ENCODE measurements at regions not wholly inside any gene's neighbourhood (a gene's known extent, or its start where the extent isn't known, plus 50 kb on each side); places are given as distances from the start of the nearest gene placed in this dataset.

DNA sequence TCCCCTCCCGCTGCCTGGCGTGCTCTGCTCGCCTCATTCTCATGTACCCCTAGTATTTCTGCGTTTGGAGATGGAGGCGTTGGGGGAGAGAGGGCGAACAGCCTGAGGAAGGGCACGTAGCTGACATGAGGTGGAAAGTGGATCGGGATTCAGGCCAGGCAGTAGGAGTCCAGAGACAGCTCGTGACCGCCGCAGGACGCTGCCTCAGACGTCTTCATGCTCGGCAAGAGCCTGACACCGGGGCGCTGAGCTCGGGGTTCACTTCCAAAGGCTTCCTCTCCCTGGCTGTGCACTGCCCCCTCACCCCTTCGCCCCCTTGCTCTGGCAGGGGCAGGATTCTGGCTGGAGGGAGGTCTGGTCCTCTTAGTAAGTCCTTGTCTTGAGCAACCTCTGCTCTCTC is 374.4 kb upstream of the MKI67 start (continued):
- TF ChIP-seq, protein P1, sequence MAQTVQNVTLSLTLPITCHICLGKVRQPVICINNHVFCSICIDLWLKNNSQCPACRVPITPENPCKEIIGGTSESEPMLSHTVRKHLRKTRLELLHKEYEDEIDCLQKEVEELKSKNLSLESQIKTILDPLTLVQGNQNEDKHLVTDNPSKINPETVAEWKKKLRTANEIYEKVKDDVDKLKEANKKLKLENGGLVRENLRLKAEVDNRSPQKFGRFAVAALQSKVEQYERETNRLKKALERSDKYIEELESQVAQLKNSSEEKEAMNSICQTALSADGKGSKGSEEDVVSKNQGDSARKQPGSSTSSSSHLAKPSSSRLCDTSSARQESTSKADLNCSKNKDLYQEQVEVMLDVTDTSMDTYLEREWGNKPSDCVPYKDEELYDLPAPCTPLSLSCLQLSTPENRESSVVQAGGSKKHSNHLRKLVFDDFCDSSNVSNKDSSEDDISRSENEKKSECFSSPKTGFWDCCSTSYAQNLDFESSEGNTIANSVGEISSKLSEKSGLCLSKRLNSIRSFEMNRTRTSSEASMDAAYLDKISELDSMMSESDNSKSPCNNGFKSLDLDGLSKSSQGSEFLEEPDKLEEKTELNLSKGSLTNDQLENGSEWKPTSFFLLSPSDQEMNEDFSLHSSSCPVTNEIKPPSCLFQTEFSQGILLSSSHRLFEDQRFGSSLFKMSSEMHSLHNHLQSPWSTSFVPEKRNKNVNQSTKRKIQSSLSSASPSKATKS (CRISPR knock-in tag; IDR thresholded peaks at IDR 0.05): no peak
- TF ChIP-seq PRPF4 (IDR thresholded peaks at IDR 0.05; ENCODE audit: insufficient read depth, low read depth, low read length, poor library complexity, severe bottlenecking): no peak
- TF ChIP-seq ZBTB7A (IDR thresholded peaks at IDR 0.05; ENCODE audit: borderline replicate concordance, control insufficient read depth, low read depth, low read length): no peak
- TF ChIP-seq SNRNP70 (optimal IDR thresholded peaks at IDR 0.05; ENCODE audit: low read depth, low read length): no peak
- no peak for TF ChIP-seq RBM25 (IDR thresholded peaks at IDR 0.05; ENCODE audit: low read depth, low read length, severe bottlenecking)

- H3K4me1 ChIP-seq (replicated peaks in 1 of 2; ENCODE audit: control insufficient read depth in 2 of 2, insufficient read depth in 2 of 2, low read length in 2 of 2): peaks cover 0 to 6% of the 10 kb centered on the region in 2 experiments; a peak in 2 of 5 replicates
- H3K9ac ChIP-seq (ENCODE audit: insufficient read depth in 1 of 2, low read depth in 2 of 2, low read length in 2 of 2): no peak overlapping the region
- no peak overlapping the region for H3K27ac ChIP-seq (ENCODE audit: extremely low read depth, low read depth, low read length)
- in situ Hi-C loops (cut with MboI): no loop called here
- H2AFZ ChIP-seq (ENCODE audit: low read depth, low read length): no peak overlapping the region
- no peak overlapping the region for H3K4me2 ChIP-seq (ENCODE audit: insufficient read depth, low read length)
- H3K27me3 ChIP-seq (ENCODE audit: control insufficient read depth in 2 of 2, insufficient read depth in 2 of 2, low read length in 2 of 2): no peaks in the 10 kb centered on the region
- ChIA-PET CTCF (ENCODE audit: low intra/inter-chr PET ratio) (no interaction called here), POLR2A (interaction anchor here (0.6 kb wide), 1 partner anchor 7 kb away, joined by 4 read pairs; no protein-coding TSS in a partner anchor)
- no peaks in the 10 kb centered on the region for H3K9me1 ChIP-seq (ENCODE audit: control insufficient read depth, insufficient read depth, low read length)
- no peaks in the 10 kb centered on the region for H3K36me3 ChIP-seq (ENCODE audit: control insufficient read depth, insufficient read depth, low read length)
- no peaks in the 10 kb centered on the region for H3K9me3 ChIP-seq (replicated peaks; ENCODE audit: control insufficient read depth, insufficient read depth, low read depth, low read length)
- H4K20me1 ChIP-seq (replicated peaks; ENCODE audit: control insufficient read depth, insufficient read depth, low read length): no peaks in the 10 kb centered on the region
- no peak for ATAC-seq
- no TSS peak for BruUV-seq (replicated peaks)
- intact Hi-C loops (cut with micrococcal nuclease): no loop called here
- DNase-seq (ENCODE audit: extremely low read depth in 1 of 4, low spot score in 3 of 4): no peak
- no peak for FAIRE-seq
- no peak overlapping the region for H3K4me3 ChIP-seq
- no peaks in the 10 kb centered on the region for H3K79me2 ChIP-seq (ENCODE audit: control insufficient read depth, insufficient read depth, low read length)
- 17% methylated on average over 6 of the region's 6 CpGs for WGBS (ENCODE audit: insufficient coverage, low coverage, missing lambda C conversion rate)
- TF ChIP-seq C11orf30 (IDR thresholded peaks at IDR 0.05; ENCODE audit: low read depth): no peak
- no peak for TF ChIP-seq ZNF507 (tag; conservative IDR thresholded peaks at IDR 0.05)
- TF ChIP-seq, protein P2, sequence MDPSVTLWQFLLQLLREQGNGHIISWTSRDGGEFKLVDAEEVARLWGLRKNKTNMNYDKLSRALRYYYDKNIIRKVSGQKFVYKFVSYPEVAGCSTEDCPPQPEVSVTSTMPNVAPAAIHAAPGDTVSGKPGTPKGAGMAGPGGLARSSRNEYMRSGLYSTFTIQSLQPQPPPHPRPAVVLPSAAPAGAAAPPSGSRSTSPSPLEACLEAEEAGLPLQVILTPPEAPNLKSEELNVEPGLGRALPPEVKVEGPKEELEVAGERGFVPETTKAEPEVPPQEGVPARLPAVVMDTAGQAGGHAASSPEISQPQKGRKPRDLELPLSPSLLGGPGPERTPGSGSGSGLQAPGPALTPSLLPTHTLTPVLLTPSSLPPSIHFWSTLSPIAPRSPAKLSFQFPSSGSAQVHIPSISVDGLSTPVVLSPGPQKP (CRISPR knock-in tag; IDR thresholded peaks at IDR 0.05): no peak
- TF ChIP-seq, protein P3, sequence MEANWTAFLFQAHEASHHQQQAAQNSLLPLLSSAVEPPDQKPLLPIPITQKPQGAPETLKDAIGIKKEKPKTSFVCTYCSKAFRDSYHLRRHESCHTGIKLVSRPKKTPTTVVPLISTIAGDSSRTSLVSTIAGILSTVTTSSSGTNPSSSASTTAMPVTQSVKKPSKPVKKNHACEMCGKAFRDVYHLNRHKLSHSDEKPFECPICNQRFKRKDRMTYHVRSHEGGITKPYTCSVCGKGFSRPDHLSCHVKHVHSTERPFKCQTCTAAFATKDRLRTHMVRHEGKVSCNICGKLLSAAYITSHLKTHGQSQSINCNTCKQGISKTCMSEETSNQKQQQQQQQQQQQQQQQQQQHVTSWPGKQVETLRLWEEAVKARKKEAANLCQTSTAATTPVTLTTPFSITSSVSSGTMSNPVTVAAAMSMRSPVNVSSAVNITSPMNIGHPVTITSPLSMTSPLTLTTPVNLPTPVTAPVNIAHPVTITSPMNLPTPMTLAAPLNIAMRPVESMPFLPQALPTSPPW (CRISPR knock-in tag; IDR thresholded peaks at IDR 0.05): no peak
- no peak for TF ChIP-seq NFIC (IDR thresholded peaks at IDR 0.05)
- TF ChIP-seq, protein P4, sequence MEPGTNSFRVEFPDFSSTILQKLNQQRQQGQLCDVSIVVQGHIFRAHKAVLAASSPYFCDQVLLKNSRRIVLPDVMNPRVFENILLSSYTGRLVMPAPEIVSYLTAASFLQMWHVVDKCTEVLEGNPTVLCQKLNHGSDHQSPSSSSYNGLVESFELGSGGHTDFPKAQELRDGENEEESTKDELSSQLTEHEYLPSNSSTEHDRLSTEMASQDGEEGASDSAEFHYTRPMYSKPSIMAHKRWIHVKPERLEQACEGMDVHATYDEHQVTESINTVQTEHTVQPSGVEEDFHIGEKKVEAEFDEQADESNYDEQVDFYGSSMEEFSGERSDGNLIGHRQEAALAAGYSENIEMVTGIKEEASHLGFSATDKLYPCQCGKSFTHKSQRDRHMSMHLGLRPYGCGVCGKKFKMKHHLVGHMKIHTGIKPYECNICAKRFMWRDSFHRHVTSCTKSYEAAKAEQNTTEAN (CRISPR knock-in tag; IDR thresholded peaks at IDR 0.05): no peak
- no peak for TF ChIP-seq RNF2 (IDR thresholded peaks at IDR 0.05)
- no peak for TF ChIP-seq STAG1 (CRISPR knock-in tag; IDR thresholded peaks at IDR 0.05; ENCODE audit: borderline replicate concordance)
- no peak for TF ChIP-seq SMARCE1 (IDR thresholded peaks at IDR 0.05)
- no peak for TF ChIP-seq SRF (CRISPR knock-in tag; IDR thresholded peaks at IDR 0.05)
These were observed 379.1 kb upstream of the MKI67 start for GRCh38 chr10:128505346-128505745.

Measured in K562 (cell line).